ENCODE measurements at regions not wholly inside any gene's neighbourhood (a gene's known extent, or its start where the extent isn't known, plus 50 kb on each side); places are given as distances from the start of the nearest gene placed in this dataset.

DNA sequence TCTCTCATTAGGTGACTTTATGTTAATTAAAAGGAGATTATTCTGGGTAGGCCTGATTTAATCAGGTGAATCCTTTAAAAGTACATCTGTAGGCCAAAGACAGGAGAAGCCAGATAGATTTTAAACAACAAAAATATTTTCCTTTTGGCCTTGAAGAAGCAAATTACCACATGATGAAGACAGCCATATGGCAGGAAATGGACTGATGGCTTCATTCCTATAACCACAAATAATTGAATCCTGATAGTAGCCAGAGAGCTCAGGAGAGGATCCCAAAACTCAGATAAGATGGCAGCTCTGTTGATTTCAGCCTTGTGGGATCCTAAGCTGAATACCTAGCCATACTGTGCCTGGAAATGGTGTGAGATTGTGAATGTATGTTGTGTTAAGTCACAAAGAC lies 66.1 kb upstream of the PRKX start:
- TF ChIP-seq POLR2AphosphoS5 (IDR thresholded peaks at IDR 0.05; ENCODE audit: low read depth, low read length), result no peak
- no peak for TF ChIP-seq SIN3A (IDR thresholded peaks at IDR 0.05; ENCODE audit: borderline replicate concordance, insufficient read depth, low read length)
- TF ChIP-seq REST (IDR thresholded peaks at IDR 0.05; ENCODE audit: insufficient read depth in 1 of 2, low read depth in 2 of 2, low read length in 2 of 2), result no peak
- TF ChIP-seq TAF1 (IDR thresholded peaks at IDR 0.05; ENCODE audit: borderline replicate concordance, insufficient read depth, low read length), result no peak
- TF ChIP-seq FOXP2 (optimal IDR thresholded peaks at IDR 0.05; ENCODE audit: borderline replicate concordance, extremely low read depth, extremely low read length, insufficient read depth), result no peak

DNA sequence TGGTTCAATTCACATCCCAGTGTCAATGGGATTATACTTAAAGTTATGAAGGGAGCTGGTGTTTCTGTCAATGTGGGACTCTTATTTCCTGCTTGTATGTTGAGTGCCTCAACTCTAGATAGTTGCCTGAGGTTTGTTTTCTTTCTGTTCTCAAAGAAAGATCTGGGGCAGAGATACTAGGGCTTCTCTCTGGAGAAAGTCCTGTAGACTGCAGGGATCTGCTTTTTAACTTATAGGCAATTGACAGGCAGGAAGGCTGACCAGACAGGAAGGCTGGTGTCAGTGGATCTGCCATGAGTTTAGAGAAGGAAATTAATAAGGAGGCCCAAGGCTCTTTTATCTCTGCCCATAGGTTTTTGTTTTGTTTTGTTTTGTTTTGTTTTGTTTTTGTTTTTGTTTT lies 64.0 kb upstream of the PRKX start:
- TF ChIP-seq FOXP2 (optimal IDR thresholded peaks at IDR 0.05; ENCODE audit: borderline replicate concordance, extremely low read depth, extremely low read length, insufficient read depth) (no peak), POLR2AphosphoS5 (IDR thresholded peaks at IDR 0.05; ENCODE audit: low read depth, low read length) (no peak), SIN3A (IDR thresholded peaks at IDR 0.05; ENCODE audit: borderline replicate concordance, insufficient read depth, low read length) (no peak), REST (IDR thresholded peaks at IDR 0.05; ENCODE audit: insufficient read depth in 1 of 2, low read depth in 2 of 2, low read length in 2 of 2) (no peak), TAF1 (IDR thresholded peaks at IDR 0.05; ENCODE audit: borderline replicate concordance, insufficient read depth, low read length) (no peak)

GRCh38 chrX:3771766-3772165 lies 58.3 kb upstream of the PRKX start:
- TF ChIP-seq SIN3A (IDR thresholded peaks at IDR 0.05; ENCODE audit: borderline replicate concordance, insufficient read depth, low read length), result no peak
- TF ChIP-seq FOXP2 (optimal IDR thresholded peaks at IDR 0.05; ENCODE audit: borderline replicate concordance, extremely low read depth, extremely low read length, insufficient read depth), result no peak
- no peak for TF ChIP-seq POLR2AphosphoS5 (IDR thresholded peaks at IDR 0.05; ENCODE audit: low read depth, low read length)
- no peak for TF ChIP-seq TAF1 (IDR thresholded peaks at IDR 0.05; ENCODE audit: borderline replicate concordance, insufficient read depth, low read length)
- TF ChIP-seq REST (IDR thresholded peaks at IDR 0.05; ENCODE audit: insufficient read depth in 1 of 2, low read depth in 2 of 2, low read length in 2 of 2), result no peak

- no peak for TF ChIP-seq POLR2AphosphoS5 (IDR thresholded peaks at IDR 0.05; ENCODE audit: low read depth, low read length)
- no peak for TF ChIP-seq SIN3A (IDR thresholded peaks at IDR 0.05; ENCODE audit: borderline replicate concordance, insufficient read depth, low read length)
- TF ChIP-seq REST (IDR thresholded peaks at IDR 0.05; ENCODE audit: insufficient read depth in 1 of 2, low read depth in 2 of 2, low read length in 2 of 2), result no peak
- no peak for TF ChIP-seq TAF1 (IDR thresholded peaks at IDR 0.05; ENCODE audit: borderline replicate concordance, insufficient read depth, low read length)
- TF ChIP-seq FOXP2 (optimal IDR thresholded peaks at IDR 0.05; ENCODE audit: borderline replicate concordance, extremely low read depth, extremely low read length, insufficient read depth), result no peak
Measured at GRCh38 chrX:3768881-3769280, 55.4 kb upstream of the PRKX start.

All from PFSK-1 (cell line).